PFSK-1 (cell line): ENCODE measurements at regions not wholly inside any gene's neighbourhood (a gene's known extent, or its start where the extent isn't known, plus 50 kb on each side); places are given as distances from the start of the nearest gene placed in this dataset.

Experiments
- POLR2AphosphoS5 ChIP-seq: IDR thresholded peaks from 2 replicates; pipeline ENCODE4 v1.6.1; 2012; ENCODE audit warnings: low read depth, mild to moderate bottlenecking, control low read depth, low read length, moderate library complexity
- REST ChIP-seq, 2 experiments: IDR thresholded peaks; 2 replicates each; pipeline versions ENCODE4 v1.6.1 to v1.8.0; 2011 to 2012; ENCODE audit warnings: low read depth in 2 of 2, low read length in 2 of 2, control low read depth in 1 of 2, inconsistent platforms in 1 of 2, mild to moderate bottlenecking in 1 of 2, moderate library complexity in 1 of 2; ENCODE audit not compliant: insufficient read depth in 1 of 2
- TAF1 ChIP-seq: IDR thresholded peaks from 2 replicates; pipeline ENCODE4 v1.6.1; 2012; ENCODE audit warnings: low read length, control low read depth, borderline replicate concordance; ENCODE audit not compliant: insufficient read depth

- TF ChIP-seq POLR2AphosphoS5 (no peak), REST (IDR thresholded peaks at IDR 0.05; ENCODE audit: insufficient read depth in 1 of 2, low read depth in 2 of 2, low read length in 2 of 2) (no peak), TAF1 (no peak)
These were observed 222.4 kb upstream of the IRS2 start for GRCh38 chr13:110008816-110009215.
